NCI-H1105 (cell line): ENCODE measurements at regions not wholly inside any gene's neighbourhood (a gene's known extent, or its start where the extent isn't known, plus 50 kb on each side); places are given as distances from the start of the nearest gene placed in this dataset.

Experiments
- DNase-seq: peaks from one replicate; lab custom pipeline; 2025; lab: John Stamatoyannopoulos, UW

- no peak for DNase-seq
These were observed 260.8 kb upstream of the HABP2 start for GRCh38 chr10:113292086-113292485.

- no peak for DNase-seq
These were observed 260.1 kb upstream of the HABP2 start for GRCh38 chr10:113292743-113293142.

GRCh38 chr10:113293167-113293566, 259.7 kb upstream of the HABP2 start:
- no peak for DNase-seq

GRCh38 chr10:113294868-113295267, 258.0 kb upstream of the HABP2 start:
- DNase-seq: no peak

GRCh38 chr10:113297226-113297625, 255.6 kb upstream of the HABP2 start:
- no peak for DNase-seq

- DNase-seq: no peak
These were observed 254.2 kb upstream of the HABP2 start for GRCh38 chr10:113298616-113299015.

- DNase-seq: no peak
These were observed 252.7 kb upstream of the HABP2 start for GRCh38 chr10:113300201-113300600.

- no peak for DNase-seq
These were observed 252.2 kb upstream of the HABP2 start for GRCh38 chr10:113300617-113301016.

- DNase-seq: no peak
These were observed 251.4 kb upstream of the HABP2 start for GRCh38 chr10:113301342-113301984.

GRCh38 chr10:113302062-113302461, 250.8 kb upstream of the HABP2 start:
- DNase-seq: no peak

- DNase-seq: no peak
These were observed 249.2 kb upstream of the HABP2 start for GRCh38 chr10:113303544-113304146.

- DNase-seq: no peak
These were observed 248.1 kb upstream of the HABP2 start for GRCh38 chr10:113304726-113305125.

GRCh38 chr10:113305871-113306270, 247.0 kb upstream of the HABP2 start:
- no peak for DNase-seq

- no peak for DNase-seq
These were observed 243.1 kb upstream of the HABP2 start for GRCh38 chr10:113309791-113310190.

- DNase-seq: no peak
These were observed 242.5 kb upstream of the HABP2 start for GRCh38 chr10:113310347-113310746.

- no peak for DNase-seq
These were observed 239.7 kb upstream of the HABP2 start for GRCh38 chr10:113313048-113313602.

- no peak for DNase-seq
These were observed 239.1 kb upstream of the HABP2 start for GRCh38 chr10:113313722-113314121.

- no peak for DNase-seq
These were observed 236.3 kb upstream of the HABP2 start for GRCh38 chr10:113316506-113316905.

GRCh38 chr10:113317489-113317888, 235.4 kb upstream of the HABP2 start:
- DNase-seq: no peak

- DNase-seq: no peak
These were observed 233.4 kb upstream of the HABP2 start for GRCh38 chr10:113319479-113319878.

- no peak for DNase-seq
These were observed 232.6 kb upstream of the HABP2 start for GRCh38 chr10:113320211-113320610.

GRCh38 chr10:113320987-113321386, 231.9 kb upstream of the HABP2 start:
- no peak for DNase-seq

GRCh38 chr10:113322843-113323242, 230.0 kb upstream of the HABP2 start:
- DNase-seq: no peak

GRCh38 chr10:113323985-113324384, 228.9 kb upstream of the HABP2 start:
- DNase-seq: no peak
